ENCODE measurements at regions not wholly inside any gene's neighbourhood (a gene's known extent, or its start where the extent isn't known, plus 50 kb on each side); places are given as distances from the start of the nearest gene placed in this dataset.
"Not testable (repeated sequence)": the region's sequence is repeated elsewhere in the genome, so short reads cannot be mapped to it uniquely, and the experiment has no call there.

GRCh38 chr14:43735932-43736331 lies 771.2 kb downstream of the FSCB start:
- Histone ChIP-seq H3K36me3 (ENCODE audit: insufficient read depth, low read length) (no peaks in the 10 kb centered on the region), H3K9ac (ENCODE audit: low read depth, low read length) (no peak overlapping the region), H3K4me1 (ENCODE audit: insufficient read depth, low read length) (no peaks in the 10 kb centered on the region), H3K9me3 (ENCODE audit: control insufficient read depth, insufficient read depth, low read length) (no peaks in the 10 kb centered on the region)

- Histone ChIP-seq H3K4me1 (ENCODE audit: insufficient read depth, low read length) (no peaks in the 10 kb centered on the region), H3K9me3 (ENCODE audit: control insufficient read depth, insufficient read depth, low read length) (no peaks in the 10 kb centered on the region), H3K9ac (ENCODE audit: low read depth, low read length) (no peak overlapping the region), H3K36me3 (ENCODE audit: insufficient read depth, low read length) (no peaks in the 10 kb centered on the region)
Measured at GRCh38 chr14:43729143-43729542, 777.9 kb downstream of the FSCB start.

- no peaks in the 10 kb centered on the region for H3K4me1 ChIP-seq (ENCODE audit: insufficient read depth, low read length)
- H3K9me3 ChIP-seq (ENCODE audit: control insufficient read depth, insufficient read depth, low read length): no peaks in the 10 kb centered on the region
- no peak overlapping the region for H3K9ac ChIP-seq (ENCODE audit: low read depth, low read length)
- no peaks in the 10 kb centered on the region for H3K36me3 ChIP-seq (ENCODE audit: insufficient read depth, low read length)
Measured at GRCh38 chr14:43706900-43707299, 800.2 kb downstream of the FSCB start.

DNA sequence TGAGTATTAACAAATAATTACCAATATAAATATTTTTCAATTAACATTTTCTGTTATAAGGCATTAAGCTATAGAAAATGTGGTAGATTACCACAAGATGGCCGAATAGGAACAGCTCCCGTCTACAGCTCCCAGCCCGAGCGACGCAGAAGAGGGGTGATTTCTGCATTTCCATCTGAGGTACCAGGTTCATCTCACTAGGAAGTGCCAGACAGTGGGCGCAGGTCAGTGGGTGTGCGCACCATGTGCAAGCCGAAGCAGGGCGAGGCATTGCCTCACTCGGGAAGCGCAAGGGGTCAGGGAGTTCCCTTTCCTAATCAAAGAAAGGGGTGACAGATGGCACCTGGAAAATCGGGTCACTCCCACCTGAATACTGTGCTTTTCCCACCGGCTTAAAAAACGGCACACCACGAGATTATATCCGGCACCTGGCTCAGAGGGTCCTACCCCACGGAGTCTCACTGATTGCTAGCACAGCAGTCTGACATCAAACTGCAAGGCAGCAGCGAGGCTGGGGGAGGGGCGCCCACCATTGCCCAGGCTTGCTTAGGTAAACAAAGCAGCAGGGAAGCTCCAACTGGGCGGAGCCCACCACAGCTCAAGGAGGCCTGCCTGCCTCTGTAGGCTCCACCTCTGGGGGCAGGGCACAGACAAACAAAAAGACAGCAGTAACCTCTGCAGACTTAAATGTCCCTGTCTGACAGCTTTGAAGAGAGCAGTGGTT lies 808.4 kb downstream of the FSCB start:
- H3K4me1 ChIP-seq (ENCODE audit: insufficient read depth, low read length); H3K9me3 ChIP-seq (ENCODE audit: control insufficient read depth, insufficient read depth, low read length); H3K9ac ChIP-seq (ENCODE audit: low read depth, low read length); H3K36me3 ChIP-seq (ENCODE audit: insufficient read depth, low read length): not testable (repeated sequence)

GRCh38 chr14:43697003-43697402 lies 810.1 kb downstream of the FSCB start:
- Histone ChIP-seq H3K9ac (ENCODE audit: low read depth, low read length) (no peak overlapping the region), H3K4me1 (ENCODE audit: insufficient read depth, low read length) (no peaks in the 10 kb centered on the region), H3K9me3 (ENCODE audit: control insufficient read depth, insufficient read depth, low read length) (no peaks in the 10 kb centered on the region; the same call in none of the 2 replicates), H3K36me3 (ENCODE audit: insufficient read depth, low read length) (no peaks in the 10 kb centered on the region)

- no peaks in the 10 kb centered on the region; the same call in 1 of the 2 replicates for H3K9me3 ChIP-seq (ENCODE audit: control insufficient read depth, insufficient read depth, low read length)
- 0 out of 2 replicates have a peak, but pooled peaks cover 5% of the 10 kb centered on the region for H3K4me1 ChIP-seq (ENCODE audit: insufficient read depth, low read length)
- H3K9ac ChIP-seq (ENCODE audit: low read depth, low read length): no peak overlapping the region
- H3K36me3 ChIP-seq (ENCODE audit: insufficient read depth, low read length): no peaks in the 10 kb centered on the region
Measured at GRCh38 chr14:43692706-43693105, 814.4 kb downstream of the FSCB start.

GRCh38 chr14:43687921-43688320 lies 819.2 kb downstream of the FSCB start:
- H3K36me3 ChIP-seq (ENCODE audit: insufficient read depth, low read length): no peaks in the 10 kb centered on the region
- no peaks in the 10 kb centered on the region for H3K9me3 ChIP-seq (ENCODE audit: control insufficient read depth, insufficient read depth, low read length)
- H3K9ac ChIP-seq (ENCODE audit: low read depth, low read length): no peak overlapping the region
- H3K4me1 ChIP-seq (ENCODE audit: insufficient read depth, low read length): 0 out of 2 replicates have a peak, but pooled peaks cover 7% of the 10 kb centered on the region

DNA sequence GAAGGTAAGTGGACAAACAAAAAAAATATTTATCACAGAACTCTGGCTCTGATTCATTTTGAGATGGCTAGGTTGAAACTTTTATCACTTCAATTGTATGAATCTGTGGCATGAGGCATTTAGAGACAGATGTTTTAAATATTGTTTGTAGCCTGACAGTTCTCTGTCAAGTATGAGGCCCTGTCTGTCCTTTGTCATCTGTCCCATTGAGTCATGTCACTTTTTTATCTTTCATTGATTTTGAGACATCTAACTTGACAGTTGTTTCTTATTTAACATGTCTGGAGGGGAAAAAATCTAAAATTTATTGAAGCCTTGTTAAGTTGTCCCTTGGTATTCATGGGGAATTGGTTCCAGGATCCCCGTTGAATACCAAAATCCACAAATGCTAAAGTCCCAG lies 829.5 kb downstream of the FSCB start:
- Histone ChIP-seq H3K9ac (ENCODE audit: low read depth, low read length) (no peak overlapping the region), H3K36me3 (ENCODE audit: insufficient read depth, low read length) (no peaks in the 10 kb centered on the region), H3K9me3 (ENCODE audit: control insufficient read depth, insufficient read depth, low read length) (no peaks in the 10 kb centered on the region), H3K4me1 (ENCODE audit: insufficient read depth, low read length) (no peaks in the 10 kb centered on the region)

DNA sequence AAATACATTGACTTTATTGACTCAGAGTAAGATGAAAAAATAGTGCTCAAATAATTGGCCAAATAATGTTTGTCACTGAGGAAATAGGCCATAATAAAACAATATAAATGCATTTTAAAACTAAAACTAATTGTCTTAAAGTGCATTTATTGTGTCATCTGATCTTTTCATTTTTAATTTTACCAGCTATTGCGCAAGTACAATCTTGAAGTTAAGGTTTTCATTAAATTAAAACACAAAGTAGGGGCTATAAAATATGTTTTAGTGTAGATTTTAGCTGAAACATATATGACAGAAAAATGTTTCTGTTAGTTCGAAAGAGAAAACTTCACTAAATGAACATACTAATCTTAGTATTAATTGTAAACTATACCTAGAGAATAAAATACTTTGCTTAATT lies 832.8 kb downstream of the FSCB start:
- H3K36me3 ChIP-seq (ENCODE audit: insufficient read depth, low read length): no peaks in the 10 kb centered on the region
- H3K9me3 ChIP-seq (ENCODE audit: control insufficient read depth, insufficient read depth, low read length): no peaks in the 10 kb centered on the region; the same call in 1 of the 2 replicates
- no peaks in the 10 kb centered on the region for H3K4me1 ChIP-seq (ENCODE audit: insufficient read depth, low read length)
- H3K9ac ChIP-seq (ENCODE audit: low read depth, low read length): no peak overlapping the region

- no peaks in the 10 kb centered on the region for H3K4me1 ChIP-seq (ENCODE audit: insufficient read depth, low read length)
- H3K9me3 ChIP-seq (ENCODE audit: control insufficient read depth, insufficient read depth, low read length): no peaks in the 10 kb centered on the region; the same call in 1 of the 2 replicates
- H3K36me3 ChIP-seq (ENCODE audit: insufficient read depth, low read length): no peaks in the 10 kb centered on the region
- H3K9ac ChIP-seq (ENCODE audit: low read depth, low read length): no peak overlapping the region
Measured at GRCh38 chr14:43671716-43672485, 835.2 kb downstream of the FSCB start.

DNA sequence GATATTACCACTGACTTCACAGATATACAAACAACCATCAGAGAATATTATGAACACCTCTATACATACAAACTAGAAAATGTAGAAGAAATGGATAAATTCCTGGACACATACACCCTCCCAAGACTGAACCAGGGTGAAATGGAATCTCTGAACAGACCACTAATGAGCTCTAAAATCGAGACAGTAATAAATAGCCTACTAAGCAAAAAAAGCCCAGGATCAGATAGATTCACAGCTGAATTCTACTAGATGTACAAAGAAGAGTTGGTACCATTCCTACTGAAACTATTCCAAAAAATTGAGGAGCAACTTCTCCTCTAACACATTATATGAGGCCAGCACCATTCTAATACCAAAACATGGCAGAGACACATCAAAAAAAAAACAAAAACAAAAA lies 837.7 kb downstream of the FSCB start:
- H3K36me3 ChIP-seq (ENCODE audit: insufficient read depth, low read length): no peaks in the 10 kb centered on the region
- H3K9ac ChIP-seq (ENCODE audit: low read depth, low read length): no peak overlapping the region
- H3K9me3 ChIP-seq (ENCODE audit: control insufficient read depth, insufficient read depth, low read length): no peaks in the 10 kb centered on the region; the same call in 1 of the 2 replicates
- H3K4me1 ChIP-seq (ENCODE audit: insufficient read depth, low read length): no peaks in the 10 kb centered on the region

GRCh38 chr14:43665570-43666267 lies 841.4 kb downstream of the FSCB start:
- no peaks in the 10 kb centered on the region for H3K4me1 ChIP-seq (ENCODE audit: insufficient read depth, low read length)
- no peak overlapping the region for H3K9ac ChIP-seq (ENCODE audit: low read depth, low read length)
- H3K36me3 ChIP-seq (ENCODE audit: insufficient read depth, low read length): no peaks in the 10 kb centered on the region
- no peaks in the 10 kb centered on the region; the same call in 1 of the 2 replicates for H3K9me3 ChIP-seq (ENCODE audit: control insufficient read depth, insufficient read depth, low read length)

DNA sequence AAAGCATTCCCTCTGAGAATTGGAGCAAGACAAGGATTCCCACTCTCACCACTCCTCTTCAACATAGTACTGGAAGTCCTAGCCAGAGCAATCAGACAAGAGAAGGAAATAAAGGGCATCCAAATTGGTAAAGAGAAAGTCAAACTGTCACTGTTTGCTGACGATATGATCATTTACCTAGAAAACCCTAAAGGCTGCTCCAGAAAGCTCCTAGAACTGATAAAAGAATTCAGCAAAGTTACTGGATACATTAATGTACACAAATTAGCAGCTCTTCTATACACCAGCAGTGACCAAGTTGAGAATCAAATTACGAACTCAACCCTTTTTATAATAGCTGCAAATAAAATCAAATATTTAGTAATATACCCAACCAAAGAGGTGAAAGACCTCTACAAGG lies 851.9 kb downstream of the FSCB start:
- not testable (repeated sequence) for H3K9me3 ChIP-seq (ENCODE audit: control insufficient read depth, insufficient read depth, low read length)

GRCh38 chr14:43651896-43652295 lies 855.2 kb downstream of the FSCB start:
- H3K36me3 ChIP-seq (ENCODE audit: insufficient read depth, low read length): no peaks in the 10 kb centered on the region
- H3K9ac ChIP-seq (ENCODE audit: low read depth, low read length): no peak overlapping the region
- H3K4me1 ChIP-seq (ENCODE audit: insufficient read depth, low read length): no peaks in the 10 kb centered on the region
- H3K9me3 ChIP-seq (ENCODE audit: control insufficient read depth, insufficient read depth, low read length): no peaks in the 10 kb centered on the region

More for the DNA sequence above, 851.9 kb downstream of the FSCB start:
- not testable (repeated sequence) for H3K9ac ChIP-seq (ENCODE audit: low read depth, low read length); H3K4me1 ChIP-seq (ENCODE audit: insufficient read depth, low read length); H3K36me3 ChIP-seq (ENCODE audit: insufficient read depth, low read length)
